Transverse colon (tissue), 4 donors: ENCODE measurements at regions not wholly inside any gene's neighbourhood (a gene's known extent, or its start where the extent isn't known, plus 50 kb on each side); places are given as distances from the start of the nearest gene placed in this dataset.
"Not testable (repeated sequence)": the region's sequence is repeated elsewhere in the genome, so short reads cannot be mapped to it uniquely, and the experiment has no call there.

ENCODE experiments used
- CTCF ChIP-seq, 5 experiments: fragments of 200-600 bp in 3 of 5; fragments of 450-650 bp in 2 of 5; sonication (generic) in 3 of 5; IDR thresholded peaks; 1 replicate in 2 of 5; 2 replicates in 3 of 5; pipeline ENCODE4 v1.5.1; 2016 to 2017; ENCODE audit warnings: antibody characterized with exemption in 5 of 5, inconsistent platforms in 3 of 5, mild to moderate bottlenecking in 2 of 5, moderate library complexity in 1 of 5
- EP300 ChIP-seq: sonication (generic); formaldehyde crosslinking; IDR thresholded peaks from one replicate; pipeline ENCODE4 v1.6.1; 2017; ENCODE audit warnings: antibody characterized with exemption, low read depth
- POLR2A ChIP-seq: fragments of 450-650 bp; IDR thresholded peaks from one replicate; pipeline ENCODE4 v1.6.1; 2016; ENCODE audit warnings: antibody characterized with exemption, mild to moderate bottlenecking, moderate library complexity
- POLR2AphosphoS5 ChIP-seq, 3 donors: sonication (generic); formaldehyde crosslinking; IDR thresholded peaks; one replicate each; pipeline ENCODE4 v1.6.1; 2016; ENCODE audit warnings: antibody characterized with exemption in 3 of 3

- TF ChIP-seq CTCF (IDR thresholded peaks at IDR 0.05); POLR2AphosphoS5 (IDR thresholded peaks at IDR 0.05); EP300; POLR2A: not testable (repeated sequence)
Observed at GRCh38 chr21:10400622-10401361, 120.6 kb upstream of the TPTE start.
